KMS-11 (cell line): ENCODE measurements at regions not wholly inside any gene's neighbourhood (a gene's known extent, or its start where the extent isn't known, plus 50 kb on each side); places are given as distances from the start of the nearest gene placed in this dataset.

Experiments
- H2AFZ ChIP-seq: fragments of 200-600 bp; sonication (generic); 2 replicates; pipeline ENCODE4 v1.6.1; 2016; ENCODE audit warnings: antibody characterized with exemption, mixed run types, low read depth
- H3K27ac ChIP-seq: fragments of 200-600 bp; sonication (generic); 2 replicates; pipeline ENCODE4 v1.6.1; 2016; ENCODE audit warnings: mild to moderate bottlenecking, mixed run types
- H3K27me3 ChIP-seq: fragments of 200-600 bp; sonication (generic); 2 replicates; pipeline ENCODE4 v1.6.1; 2017; ENCODE audit warnings: mild to moderate bottlenecking, low read depth, mixed run types, moderate library complexity; ENCODE audit not compliant: insufficient read depth
- H3K36me3 ChIP-seq: fragments of 200-600 bp; sonication (generic); 2 replicates; pipeline ENCODE4 v1.6.1; 2017; ENCODE audit warnings: mild to moderate bottlenecking, mixed run types; ENCODE audit not compliant: insufficient read depth
- H3K4me1 ChIP-seq: fragments of 200-600 bp; sonication (generic); 2 replicates; pipeline ENCODE4 v1.6.1; 2016; ENCODE audit warnings: mild to moderate bottlenecking, low read depth, mixed run types; ENCODE audit not compliant: poor library complexity, severe bottlenecking
- H3K4me2 ChIP-seq: fragments of 200-600 bp; sonication (generic); 2 replicates; pipeline ENCODE4 v1.7.0; 2016; ENCODE audit warnings: mild to moderate bottlenecking, mixed run types
- H3K4me3 ChIP-seq: fragments of 200-600 bp; sonication (generic); IDR thresholded peaks from 2 replicates; pipeline ENCODE4 v1.6.1; 2017; ENCODE audit warnings: low read depth, low read length, mixed read lengths; ENCODE audit not compliant: insufficient read depth
- H3K79me2 ChIP-seq: fragments of 200-600 bp; sonication (generic); 2 replicates; pipeline ENCODE4 v1.6.1; 2016; ENCODE audit warnings: low read depth, mixed run types; ENCODE audit not compliant: insufficient read depth
- H3K9ac ChIP-seq: fragments of 200-600 bp; sonication (generic); 2 replicates; pipeline ENCODE4 v1.6.1; 2016; ENCODE audit warnings: mild to moderate bottlenecking, mixed run types
- H4K20me1 ChIP-seq: fragments of 200-600 bp; sonication (generic); 2 replicates; pipeline ENCODE4 v1.6.1; 2016; ENCODE audit warnings: mild to moderate bottlenecking, mixed run types; ENCODE audit not compliant: insufficient read depth
- TF ChIP-seq, protein P1 (sequence below): fragments of 200-600 bp; sonication (generic); conservative IDR thresholded peaks from 2 replicates; pipeline ENCODE4 v1.6.1; 2017; ENCODE audit warnings: low read depth, mild to moderate bottlenecking, antibody characterized with exemption, low read length, moderate library complexity, mixed read lengths

DNA sequence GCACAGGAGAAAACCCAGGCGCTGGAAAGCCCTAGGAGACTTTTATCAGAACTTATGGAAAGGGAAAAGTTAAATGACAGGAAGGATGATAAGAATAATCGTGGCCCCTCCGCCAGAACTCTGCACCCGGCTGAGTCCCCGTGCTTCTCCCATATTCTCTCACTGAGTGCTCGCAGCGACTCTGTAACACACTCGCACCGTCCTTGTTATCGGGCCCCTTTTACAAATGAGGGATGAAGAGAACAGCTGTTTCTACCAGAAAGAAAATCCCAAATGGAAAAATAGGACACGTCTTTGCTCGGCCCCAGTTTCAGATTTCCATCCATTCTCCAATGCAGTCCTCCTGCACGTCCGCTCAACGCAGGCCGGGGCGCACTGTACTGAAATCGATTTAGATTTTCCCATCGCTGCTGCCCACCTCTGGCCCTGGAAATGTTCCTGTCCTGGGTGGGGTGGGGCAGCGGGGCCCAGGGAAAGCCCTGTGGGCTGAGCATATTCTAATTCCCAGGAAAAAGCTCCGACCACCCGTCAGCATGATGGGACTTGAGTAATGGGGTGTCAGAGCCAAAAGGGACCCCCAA, 66.4 kb downstream of the KCNF1 start:
- H3K79me2 ChIP-seq = no peaks in the 10 kb centered on the region
- H3K4me3 ChIP-seq = no peak overlapping the region
- no peaks in the 10 kb centered on the region for H3K36me3 ChIP-seq
- no peak overlapping the region for H3K4me2 ChIP-seq
- no peaks in the 10 kb centered on the region for H3K27me3 ChIP-seq
- H3K9ac ChIP-seq = no peak overlapping the region
- no peaks in the 10 kb centered on the region for H3K4me1 ChIP-seq
- no peak overlapping the region for H3K27ac ChIP-seq
- TF ChIP-seq, protein P1, sequence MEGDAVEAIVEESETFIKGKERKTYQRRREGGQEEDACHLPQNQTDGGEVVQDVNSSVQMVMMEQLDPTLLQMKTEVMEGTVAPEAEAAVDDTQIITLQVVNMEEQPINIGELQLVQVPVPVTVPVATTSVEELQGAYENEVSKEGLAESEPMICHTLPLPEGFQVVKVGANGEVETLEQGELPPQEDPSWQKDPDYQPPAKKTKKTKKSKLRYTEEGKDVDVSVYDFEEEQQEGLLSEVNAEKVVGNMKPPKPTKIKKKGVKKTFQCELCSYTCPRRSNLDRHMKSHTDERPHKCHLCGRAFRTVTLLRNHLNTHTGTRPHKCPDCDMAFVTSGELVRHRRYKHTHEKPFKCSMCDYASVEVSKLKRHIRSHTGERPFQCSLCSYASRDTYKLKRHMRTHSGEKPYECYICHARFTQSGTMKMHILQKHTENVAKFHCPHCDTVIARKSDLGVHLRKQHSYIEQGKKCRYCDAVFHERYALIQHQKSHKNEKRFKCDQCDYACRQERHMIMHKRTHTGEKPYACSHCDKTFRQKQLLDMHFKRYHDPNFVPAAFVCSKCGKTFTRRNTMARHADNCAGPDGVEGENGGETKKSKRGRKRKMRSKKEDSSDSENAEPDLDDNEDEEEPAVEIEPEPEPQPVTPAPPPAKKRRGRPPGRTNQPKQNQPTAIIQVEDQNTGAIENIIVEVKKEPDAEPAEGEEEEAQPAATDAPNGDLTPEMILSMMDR = no peak
- no peak overlapping the region for H2AFZ ChIP-seq
- H4K20me1 ChIP-seq = no peaks in the 10 kb centered on the region

DNA sequence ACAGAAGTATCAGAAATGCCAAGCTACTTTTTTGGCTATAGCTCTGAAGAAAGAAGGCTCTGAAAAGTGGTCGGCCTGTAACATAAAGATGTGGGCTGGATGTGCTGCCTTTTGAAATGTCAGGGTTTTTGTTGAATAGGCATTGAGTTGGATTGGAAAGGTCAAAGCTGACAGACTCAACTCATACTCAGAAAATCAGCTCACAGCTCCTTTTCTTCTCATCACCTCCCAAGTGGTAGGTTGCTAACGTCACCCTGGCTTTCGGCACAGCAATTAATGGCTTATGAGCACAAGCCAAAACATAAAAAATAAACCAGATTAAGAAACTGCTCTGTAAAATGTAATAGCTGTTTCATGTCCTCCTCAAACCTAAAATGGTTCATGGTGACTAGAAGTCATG, 68.3 kb downstream of the KCNF1 start:
- no peaks in the 10 kb centered on the region for H3K27me3 ChIP-seq
- H3K27ac ChIP-seq = no peak overlapping the region
- no peaks in the 10 kb centered on the region for H3K36me3 ChIP-seq
- H3K4me1 ChIP-seq = no peaks in the 10 kb centered on the region
- no peak overlapping the region for H3K4me2 ChIP-seq
- H4K20me1 ChIP-seq = no peaks in the 10 kb centered on the region
- no peak overlapping the region for H3K4me3 ChIP-seq
- no peaks in the 10 kb centered on the region for H3K79me2 ChIP-seq
- no peak overlapping the region for H2AFZ ChIP-seq
- TF ChIP-seq, protein P1 = no peak
- no peak overlapping the region for H3K9ac ChIP-seq

DNA sequence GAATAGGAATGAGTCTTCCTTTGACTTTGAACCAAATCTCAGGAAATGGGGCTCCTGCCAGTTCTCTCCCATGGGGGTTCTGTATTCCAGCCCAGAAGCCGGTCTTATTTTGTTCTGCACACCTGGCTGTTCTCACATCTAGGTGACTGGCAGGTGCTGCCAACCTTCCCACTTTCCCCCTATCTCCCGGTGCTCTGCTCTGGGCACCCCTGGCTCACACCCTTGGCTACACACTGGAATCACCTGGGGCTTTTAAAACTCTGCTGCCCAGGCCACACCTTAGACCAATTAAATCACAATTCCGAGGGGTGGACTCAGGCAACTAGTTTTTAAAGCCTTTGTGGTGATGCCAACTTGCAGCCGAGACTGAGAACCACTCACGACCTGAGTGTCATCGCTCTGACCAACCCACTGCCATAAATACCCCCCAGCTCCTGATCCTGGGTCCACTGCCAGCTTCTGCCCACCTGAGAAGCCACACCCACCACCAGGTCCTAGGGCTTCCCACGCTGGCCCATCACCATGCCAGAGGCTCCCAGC, 69.2 kb downstream of the KCNF1 start:
- Histone ChIP-seq H3K4me3 (no peak overlapping the region), H2AFZ (no peak overlapping the region), H3K4me1 (no peaks in the 10 kb centered on the region), H3K27ac (no peak overlapping the region), H4K20me1 (no peaks in the 10 kb centered on the region), H3K9ac (no peak overlapping the region), H3K36me3 (no peaks in the 10 kb centered on the region), H3K79me2 (no peaks in the 10 kb centered on the region), H3K4me2 (no peak overlapping the region), H3K27me3 (no peaks in the 10 kb centered on the region)
- TF ChIP-seq, protein P1 = no peak

DNA sequence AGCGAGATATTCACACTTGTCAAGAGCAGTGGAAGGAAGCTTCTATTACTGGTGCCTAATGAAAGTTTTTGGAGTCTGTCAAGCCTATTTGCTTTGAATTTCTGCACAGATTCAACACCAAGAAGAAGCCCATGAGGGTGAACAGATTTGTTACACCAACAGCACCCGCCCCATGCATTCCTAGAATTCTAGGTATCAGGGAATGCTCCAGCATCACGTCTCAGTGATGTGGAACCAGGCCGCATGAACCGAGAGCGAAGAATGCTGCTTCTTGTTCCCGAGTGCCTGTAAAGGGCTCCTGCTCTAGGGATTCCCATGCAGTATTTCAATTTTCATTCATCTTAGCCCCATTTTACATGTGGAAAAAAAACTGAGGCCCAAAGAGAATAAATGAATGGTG, 69.7 kb downstream of the KCNF1 start:
- no peak overlapping the region for H3K9ac ChIP-seq
- TF ChIP-seq, protein P1 = no peak
- H4K20me1 ChIP-seq = no peaks in the 10 kb centered on the region
- no peak overlapping the region for H3K4me2 ChIP-seq
- no peak overlapping the region for H3K4me3 ChIP-seq
- no peaks in the 10 kb centered on the region for H3K4me1 ChIP-seq
- H3K36me3 ChIP-seq = no peaks in the 10 kb centered on the region
- no peak overlapping the region for H2AFZ ChIP-seq
- H3K79me2 ChIP-seq = no peaks in the 10 kb centered on the region
- no peaks in the 10 kb centered on the region for H3K27me3 ChIP-seq
- no peak overlapping the region for H3K27ac ChIP-seq
